ENCODE measurements at regions not wholly inside any gene's neighbourhood (a gene's known extent, or its start where the extent isn't known, plus 50 kb on each side); places are given as distances from the start of the nearest gene placed in this dataset.

- Histone ChIP-seq H3K27me3 (replicated peaks; ENCODE audit: insufficient read depth) (no peaks in the 10 kb centered on the region), H3K4me1 (ENCODE audit: control insufficient read depth in 1 of 2, low read depth in 2 of 2) (peaks cover 3 to 14% of the 10 kb centered on the region in 2 donors), H3K9me3 (no peaks in the 10 kb centered on the region), H3K36me3 (no peaks in the 10 kb centered on the region), H3K4me3 (peak overlapping the region; percentile 67), H3K27ac (peak overlapping the region; percentile 50 to 66)
- TF ChIP-seq, protein P1, sequence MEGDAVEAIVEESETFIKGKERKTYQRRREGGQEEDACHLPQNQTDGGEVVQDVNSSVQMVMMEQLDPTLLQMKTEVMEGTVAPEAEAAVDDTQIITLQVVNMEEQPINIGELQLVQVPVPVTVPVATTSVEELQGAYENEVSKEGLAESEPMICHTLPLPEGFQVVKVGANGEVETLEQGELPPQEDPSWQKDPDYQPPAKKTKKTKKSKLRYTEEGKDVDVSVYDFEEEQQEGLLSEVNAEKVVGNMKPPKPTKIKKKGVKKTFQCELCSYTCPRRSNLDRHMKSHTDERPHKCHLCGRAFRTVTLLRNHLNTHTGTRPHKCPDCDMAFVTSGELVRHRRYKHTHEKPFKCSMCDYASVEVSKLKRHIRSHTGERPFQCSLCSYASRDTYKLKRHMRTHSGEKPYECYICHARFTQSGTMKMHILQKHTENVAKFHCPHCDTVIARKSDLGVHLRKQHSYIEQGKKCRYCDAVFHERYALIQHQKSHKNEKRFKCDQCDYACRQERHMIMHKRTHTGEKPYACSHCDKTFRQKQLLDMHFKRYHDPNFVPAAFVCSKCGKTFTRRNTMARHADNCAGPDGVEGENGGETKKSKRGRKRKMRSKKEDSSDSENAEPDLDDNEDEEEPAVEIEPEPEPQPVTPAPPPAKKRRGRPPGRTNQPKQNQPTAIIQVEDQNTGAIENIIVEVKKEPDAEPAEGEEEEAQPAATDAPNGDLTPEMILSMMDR (IDR thresholded peaks at IDR 0.05) = no peak
- DNase-seq (ENCODE audit: low spot score) = no peak
- no peak for ATAC-seq (ENCODE audit: insufficient number of reproducible peaks, low FRiP score, low read depth)
These were observed 133.6 kb upstream of the XPO1 start for GRCh38 chr2:61671561-61672315.

- H3K36me3 ChIP-seq = no peaks in the 10 kb centered on the region
- H3K27me3 ChIP-seq (replicated peaks; ENCODE audit: insufficient read depth) = no peaks in the 10 kb centered on the region
- H3K9me3 ChIP-seq = no peaks in the 10 kb centered on the region
- peak overlapping the region; percentile 67 for H3K4me3 ChIP-seq
- H3K4me1 ChIP-seq (ENCODE audit: control insufficient read depth in 1 of 2, low read depth in 2 of 2) = peaks cover 3 to 14% of the 10 kb centered on the region in 2 donors
- H3K27ac ChIP-seq = peak overlapping the region; percentile 50 to 66
- TF ChIP-seq, protein P1 (IDR thresholded peaks at IDR 0.05) = no peak
- DNase-seq (ENCODE audit: low spot score) (no peak), ATAC-seq (ENCODE audit: insufficient number of reproducible peaks, low FRiP score, low read depth) (peak; percentile 42)
These were observed 132.7 kb upstream of the XPO1 start for GRCh38 chr2:61670591-61671501.

- no peaks in the 10 kb centered on the region for H3K36me3 ChIP-seq
- no peak for ATAC-seq (ENCODE audit: insufficient number of reproducible peaks, low FRiP score, low read depth)
- no peak overlapping the region for H3K4me3 ChIP-seq
- H3K27me3 ChIP-seq (replicated peaks; ENCODE audit: insufficient read depth) = no peaks in the 10 kb centered on the region
- H3K9me3 ChIP-seq = no peaks in the 10 kb centered on the region
- no peak overlapping the region for H3K27ac ChIP-seq
- TF ChIP-seq, protein P1 (IDR thresholded peaks at IDR 0.05) = no peak
- DNase-seq (ENCODE audit: low spot score) = no peak
- peaks cover 12 to 17% of the 10 kb centered on the region in 2 donors for H3K4me1 ChIP-seq (ENCODE audit: control insufficient read depth in 1 of 2, low read depth in 2 of 2)
These were observed 126.0 kb upstream of the XPO1 start for GRCh38 chr2:61664190-61664589.

DNA sequence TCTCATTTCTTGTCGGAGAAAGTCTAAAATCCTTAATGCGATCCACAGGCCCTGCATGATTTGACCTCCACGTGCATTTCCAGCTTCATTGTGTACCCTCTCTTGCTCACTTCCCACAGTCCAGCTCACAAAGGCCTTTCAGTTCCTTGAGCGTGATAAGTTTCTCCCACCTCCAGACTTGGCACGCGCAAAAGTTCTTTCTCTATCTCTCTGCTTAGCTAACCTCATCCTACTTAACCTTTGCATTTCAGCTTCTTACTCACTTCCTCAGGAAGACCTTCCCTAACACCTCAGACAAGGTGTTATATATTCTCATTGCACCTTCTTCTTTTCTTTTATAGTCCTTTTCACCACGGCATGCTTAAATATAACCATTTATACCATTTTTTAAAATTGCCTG, 124.8 kb upstream of the XPO1 start:
- no peak overlapping the region for H3K4me3 ChIP-seq
- no peaks in the 10 kb centered on the region for H3K36me3 ChIP-seq
- DNase-seq (ENCODE audit: low spot score) = no peak
- peaks cover 13 to 18% of the 10 kb centered on the region in 2 donors for H3K4me1 ChIP-seq (ENCODE audit: control insufficient read depth in 1 of 2, low read depth in 2 of 2)
- no peaks in the 10 kb centered on the region for H3K27me3 ChIP-seq (replicated peaks; ENCODE audit: insufficient read depth)
- no peak for ATAC-seq (ENCODE audit: insufficient number of reproducible peaks, low FRiP score, low read depth)
- H3K27ac ChIP-seq = no peak overlapping the region
- TF ChIP-seq, protein P1 (IDR thresholded peaks at IDR 0.05) = no peak
- no peaks in the 10 kb centered on the region for H3K9me3 ChIP-seq
